ENCODE measurements at regions not wholly inside any gene's neighbourhood (a gene's known extent, or its start where the extent isn't known, plus 50 kb on each side); places are given as distances from the start of the nearest gene placed in this dataset.

- Histone ChIP-seq H3K9me1 (ENCODE audit: insufficient read depth, low read length) (no peaks in the 10 kb centered on the region), H3K27me3 (ENCODE audit: control insufficient read depth, insufficient read depth, low read length) (peaks cover 28% of the 10 kb centered on the region), H2AFZ (replicated peaks; ENCODE audit: low read length, poor library complexity) (no peak overlapping the region), H3K9me3 (ENCODE audit: control insufficient read depth, insufficient read depth, low read length) (no peaks in the 10 kb centered on the region; the same call in 1 of the 2 replicates), H2BK5ac (ENCODE audit: low read depth, low read length, poor library complexity, severe bottlenecking) (no peak overlapping the region), H3K14ac (replicated peaks; ENCODE audit: low read depth, low read length) (no peak overlapping the region), H3K79me1 (ENCODE audit: low read depth in 1 of 2, low read length in 2 of 2) (no peaks in the 10 kb centered on the region), H3K23ac (ENCODE audit: low read depth, low read length) (no peak overlapping the region), H4K8ac (ENCODE audit: low read depth in 2 of 2, low read length in 2 of 2) (no peak overlapping the region), H2BK120ac (ENCODE audit: low read depth, low read length) (no peak overlapping the region), H3K36me3 (ENCODE audit: control insufficient read depth, insufficient read depth, low read length) (no peaks in the 10 kb centered on the region), H3K4ac (ENCODE audit: low read depth, low read length) (no peak overlapping the region), H4K5ac (ENCODE audit: low read depth, low read length) (no peak overlapping the region), H3K18ac (ENCODE audit: low read depth, low read length) (no peak overlapping the region), H3K27ac (ENCODE audit: insufficient read depth, low read length) (no peak overlapping the region), H2BK15ac (ENCODE audit: low read depth, low read length) (no peak overlapping the region), H3K4me1 (ENCODE audit: control insufficient read depth, insufficient read depth, low read length) (no peaks in the 10 kb centered on the region), H2AK5ac (ENCODE audit: low read depth, low read length) (no peak overlapping the region), H3K9ac (ENCODE audit: low read depth, low read length) (no peak overlapping the region), H2AK9ac (replicated peaks; ENCODE audit: low read depth, low read length, poor library complexity) (no peak overlapping the region), H4K20me1 (ENCODE audit: insufficient read depth, low read length) (no peaks in the 10 kb centered on the region), H3K56ac (ENCODE audit: extremely low read depth, insufficient read depth, low read length) (no peak overlapping the region), H4K91ac (ENCODE audit: insufficient read depth, low read depth, low read length) (no peak overlapping the region), H3K4me2 (ENCODE audit: low read depth, low read length) (no peak overlapping the region), H2BK20ac (ENCODE audit: low read depth, low read length) (no peak overlapping the region), H3K4me3 (ENCODE audit: insufficient read depth, low read depth, low read length) (no peak overlapping the region)
- TF ChIP-seq CTCF (conservative IDR thresholded peaks at IDR 0.05; ENCODE audit: low read depth, low read length) (peak; percentile 26; the same call in 1 of the 2 replicates), MAFK (IDR thresholded peaks at IDR 0.05; ENCODE audit: low read depth, low read length) (no peak)
- in situ Hi-C loops (cut with MboI; ENCODE audit: low sequenced_read_pairs) = no loop called here
- ATAC-seq (ENCODE audit: low read depth) = no peak
- no TSS peak for BruUV-seq (replicated peaks)
- dilution Hi-C loops (cut with HindIII; ENCODE audit: low sequenced_read_pairs, unreplicated experiment) = no loop called here
- no peak for DNase-seq
- intact Hi-C loops (cut with micrococcal nuclease) = no loop called here
- CTCF ChIA-PET = no interaction called here
- WGBS, 2 experiments (ENCODE audit: extremely low coverage in 2 of 2, insufficient read length in 1 of 2) = no CpG with 5 or more reads among the region's 1 CpG
- POLR2A ChIA-PET (ENCODE audit: unreplicated experiment) = no interaction called here
Observed at GRCh38 chr10:76632767-76633051, 1004.9 kb downstream of the KCNMA1 start.
